H1 (cell line): ENCODE measurements at regions not wholly inside any gene's neighbourhood (a gene's known extent, or its start where the extent isn't known, plus 50 kb on each side); places are given as distances from the start of the nearest gene placed in this dataset.
A peak's percentile ranks its signal among the peaks of the same experiment; 100 is the strongest.

Source experiments
- CTCF ChIA-PET: fragments of 300-600 bp; sonication (Branson Sonifier 250); formaldehyde crosslinking; loops from one replicate; lab custom pipeline; 2021; ENCODE audit not compliant: partially characterized antibody; lab: Charles Lee
- POLR2A ChIA-PET: fragments of 300-600 bp; sonication (Branson Sonifier 250); formaldehyde crosslinking; loops from one replicate; lab custom pipeline; 2021; ENCODE audit warnings: inconsistent platforms; ENCODE audit not compliant: partially characterized antibody; lab: Charles Lee
- DNase-seq, 2 experiments: peaks; one replicate each; pipeline versions ENCODE4 v3.0.0 to v3.0.0-alpha.2; 2010 to 2022; ENCODE audit warnings: low spot score in 2 of 2, low read depth in 1 of 2, mixed read lengths in 1 of 2
- FAIRE-seq: peaks from 2 replicates; lab custom pipeline; 2011; peaks lifted over from hg19 to GRCh38; lab: Jason Lieb, UNC
- H2AFZ ChIP-seq: 2 replicates; pipeline ENCODE4 v1.8.1; 2012; ENCODE audit warnings: low read length, inconsistent platforms
- H2AK5ac ChIP-seq: 2 replicates; pipeline ENCODE4 v1.6.1; 2013; ENCODE audit warnings: low read depth, low read length
- H2BK120ac ChIP-seq: replicated peaks from 2 replicates; pipeline ENCODE3; 2013; ENCODE audit warnings: low read depth, low read length, inconsistent platforms
- H2BK12ac ChIP-seq: 2 replicates; pipeline ENCODE4 v1.6.1; 2013; ENCODE audit warnings: low read depth, low read length
- H2BK15ac ChIP-seq: 2 replicates; pipeline ENCODE4 v1.6.1; 2013; ENCODE audit warnings: low read length
- H2BK20ac ChIP-seq: 2 replicates; pipeline ENCODE4 v1.6.1; 2013; ENCODE audit warnings: low read length
- H2BK5ac ChIP-seq: 2 replicates; pipeline ENCODE4 v1.6.1; 2013; ENCODE audit warnings: low read depth, low read length
- H3K14ac ChIP-seq: 2 replicates; pipeline ENCODE4 v1.6.1; 2013; ENCODE audit warnings: inconsistent platforms; ENCODE audit not compliant: insufficient read length
- H3K18ac ChIP-seq: 2 replicates; pipeline ENCODE4 v1.6.1; 2013; ENCODE audit warnings: low read length; ENCODE audit errors: extremely low read depth
- H3K23ac ChIP-seq: 2 replicates; pipeline ENCODE4 v1.6.1; 2013; ENCODE audit warnings: inconsistent platforms; ENCODE audit not compliant: insufficient read length
- H3K23me2 ChIP-seq: 2 replicates; pipeline ENCODE4 v1.6.1; 2013; ENCODE audit warnings: low read depth, low read length
- H3K27ac ChIP-seq: 2 replicates; pipeline ENCODE4 v1.6.1; 2011; ENCODE audit warnings: low read depth, low read length, inconsistent platforms
- H3K27me3 ChIP-seq, 4 experiments: replicated peaks in 1 of 4; 1 replicate in 1 of 4; 2 replicates in 3 of 4; pipeline versions ENCODE4 v1.6.1 to v1.8.1; 2011 to 2013; ENCODE audit warnings: low read length in 3 of 4, mild to moderate bottlenecking in 3 of 4, inconsistent platforms in 2 of 4, mixed read lengths in 2 of 4, moderate library complexity in 1 of 4; ENCODE audit not compliant: control insufficient read depth in 3 of 4, insufficient read depth in 3 of 4; ENCODE audit errors: extremely low read depth in 1 of 4
- H3K36me3 ChIP-seq, 4 experiments: 2 replicates each; pipeline versions ENCODE4 v1.6.1 to v1.8.1; 2011 to 2013; ENCODE audit warnings: mild to moderate bottlenecking in 4 of 4, low read length in 3 of 4, moderate library complexity in 2 of 4, control low read depth in 1 of 4, inconsistent platforms in 1 of 4; ENCODE audit not compliant: insufficient read depth in 4 of 4, control insufficient read depth in 2 of 4
- H3K4ac ChIP-seq: replicated peaks from 2 replicates; pipeline ENCODE3; 2013; ENCODE audit warnings: low read length, low read depth, mixed read lengths, inconsistent platforms; ENCODE audit not compliant: insufficient read length
- H3K4me1 ChIP-seq, 4 experiments: replicated peaks in 1 of 4; 1 replicate in 1 of 4; 2 replicates in 3 of 4; pipeline versions ENCODE4 v1.6.1 to v1.8.1; 2011 to 2013; ENCODE audit warnings: low read length in 3 of 4, inconsistent platforms in 2 of 4, mixed read lengths in 1 of 4; ENCODE audit not compliant: insufficient read depth in 4 of 4, control insufficient read depth in 3 of 4
- H3K4me2 ChIP-seq, 2 experiments: 2 replicates each; pipeline versions ENCODE4 v1.6.1 to v1.8.1; 2011 to 2013; ENCODE audit warnings: low read depth in 2 of 2, low read length in 2 of 2, control low read depth in 1 of 2, inconsistent platforms in 1 of 2, mild to moderate bottlenecking in 1 of 2; ENCODE audit not compliant: insufficient read depth in 1 of 2
- H3K4me3 ChIP-seq, 4 experiments: fragments of 200-600, 300-600 bp in 1 of 4; sonication (generic), shearing (Covaris generic), sonication (Bioruptor Twin) in 1 of 4; 2 replicates each; pipeline versions ENCODE4 v1.5.1 to v1.8.1; 2011 to 2016; ENCODE audit warnings: low read length in 4 of 4, low read depth in 3 of 4, control low read depth in 2 of 4, inconsistent platforms in 2 of 4, mild to moderate bottlenecking in 2 of 4, mixed read lengths in 1 of 4, moderate library complexity in 1 of 4; ENCODE audit not compliant: insufficient read depth in 2 of 4; ENCODE audit errors: extremely low read depth in 1 of 4
- H3K56ac ChIP-seq: replicated peaks from 2 replicates; pipeline ENCODE3; 2013; ENCODE audit warnings: low read depth, mild to moderate bottlenecking, mixed read lengths, low read length, inconsistent platforms; ENCODE audit not compliant: insufficient read length
- H3K79me1 ChIP-seq: 2 replicates; pipeline ENCODE4 v1.6.1; 2013; ENCODE audit warnings: low read depth, low read length, control low read depth
- H3K79me2 ChIP-seq, 2 experiments: 2 replicates each; pipeline versions ENCODE4 v1.6.1 to v1.8.1; 2012 to 2013; ENCODE audit warnings: low read length in 2 of 2, mild to moderate bottlenecking in 2 of 2, inconsistent platforms in 1 of 2; ENCODE audit not compliant: insufficient read depth in 2 of 2, control insufficient read depth in 1 of 2
- H3K9ac ChIP-seq, 4 experiments: replicated peaks in 1 of 4; 1 replicate in 1 of 4; 2 replicates in 3 of 4; pipeline versions ENCODE4 v1.6.1 to v1.8.1; 2011 to 2013; ENCODE audit warnings: low read depth in 3 of 4, low read length in 3 of 4, control low read depth in 2 of 4, mild to moderate bottlenecking in 2 of 4, moderate library complexity in 2 of 4, inconsistent platforms in 1 of 4; ENCODE audit errors: extremely low read depth in 1 of 4
- H3K9me3 ChIP-seq, 2 experiments: 2 replicates each; pipeline versions ENCODE4 v1.6.1 to v1.8.1; 2012 to 2013; ENCODE audit warnings: mild to moderate bottlenecking in 2 of 2, moderate library complexity in 2 of 2, control low read depth in 1 of 2, inconsistent platforms in 1 of 2, low read depth in 1 of 2, low read length in 1 of 2, mixed read lengths in 1 of 2; ENCODE audit not compliant: insufficient read depth in 2 of 2
- H4K20me1 ChIP-seq, 2 experiments: replicated peaks in 1 of 2; 2 replicates each; pipeline versions ENCODE3 to v1.8.1; 2011 to 2013; ENCODE audit warnings: inconsistent platforms in 2 of 2, low read length in 2 of 2, mild to moderate bottlenecking in 1 of 2; ENCODE audit not compliant: insufficient read depth in 2 of 2, control insufficient read depth in 1 of 2
- H4K5ac ChIP-seq: 2 replicates; pipeline ENCODE4 v1.6.1; 2013; ENCODE audit warnings: low read length, low read depth, mixed read lengths, inconsistent platforms; ENCODE audit not compliant: insufficient read length
- H4K8ac ChIP-seq: 2 replicates; pipeline ENCODE4 v1.8.0; 2013; ENCODE audit warnings: mild to moderate bottlenecking, moderate library complexity, low read length, inconsistent platforms; ENCODE audit not compliant: insufficient read depth; ENCODE audit errors: extremely low read depth
- H4K91ac ChIP-seq: replicated peaks from 2 replicates; pipeline ENCODE3; 2013; ENCODE audit warnings: low read length, mixed read lengths, inconsistent platforms; ENCODE audit not compliant: insufficient read length
- ASH2L ChIP-seq: fragments of 200-600, 300-600 bp; sonication (generic); IDR thresholded peaks from one replicate; pipeline ENCODE4 v1.7.1; 2017; ENCODE audit warnings: low read length
- CHD2 ChIP-seq: IDR thresholded peaks from 2 replicates; pipeline ENCODE4 v1.6.1; 2012; ENCODE audit warnings: low read length, improper control_type of control experiment
- MAFK ChIP-seq: IDR thresholded peaks from 2 replicates; pipeline ENCODE4 v1.6.1; 2012; ENCODE audit warnings: low read depth, mild to moderate bottlenecking, improper control_type of control experiment, low read length
- SIX5 ChIP-seq: IDR thresholded peaks from 2 replicates; pipeline ENCODE4 v1.6.1; 2011; ENCODE audit warnings: mild to moderate bottlenecking, low read depth, low read length
- WGBS, 2 experiments: shearing (Covaris generic) in 1 of 2; methylation state at CpG; one replicate each; pipeline versions ENCODE4 v1.1.6 to v1.1.7; 2013 to 2015; ENCODE audit warnings: low lambda C conversion rate in 2 of 2, mixed read lengths in 2 of 2, inconsistent platforms in 1 of 2, low coverage in 1 of 2, missing lambda C conversion rate in 1 of 2; ENCODE audit not compliant: insufficient replicate concordance in 2 of 2, insufficient coverage in 1 of 2, insufficient read length in 1 of 2; ENCODE audit errors: extremely low coverage in 1 of 2, missing lambda C conversion rate in 1 of 2; 5-methylcytosine and 5-hydroxymethylcytosine counted together

DNA sequence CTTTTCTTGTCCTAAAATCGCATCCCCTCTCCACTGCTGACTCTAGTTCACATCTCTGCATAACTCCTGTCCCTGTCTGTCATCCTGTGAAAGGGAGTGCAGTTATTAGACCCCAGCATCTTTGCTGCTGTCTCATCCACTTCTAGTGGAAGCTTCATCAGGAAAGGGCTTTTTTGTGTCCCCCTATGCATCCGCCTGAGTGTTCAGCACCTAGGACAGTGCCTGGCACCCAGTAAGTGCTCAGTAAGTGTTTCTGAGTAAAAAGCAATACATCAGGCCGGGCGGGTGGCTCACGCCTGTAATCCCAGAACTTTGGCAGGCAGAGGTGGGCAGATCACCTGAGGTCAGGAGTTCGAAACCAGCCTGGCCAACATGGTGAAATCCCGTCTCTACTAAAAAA is 211.8 kb upstream of the FOXK1 start:
- no peak overlapping the region for H3K14ac ChIP-seq
- WGBS, 2 experiments = 86% methylated on average over 7 of the region's 7 CpGs; no CpG with 5 or more reads in 1 of the 2 experiments
- H3K56ac ChIP-seq = no peak overlapping the region
- peaks cover 0 to 6% (median 0%) of the 10 kb centered on the region in 4 experiments; a peak in 2 of 7 replicates for H3K4me1 ChIP-seq
- no peak overlapping the region for H2BK15ac ChIP-seq
- FAIRE-seq = no peak
- H4K8ac ChIP-seq = no peak overlapping the region
- peak overlapping the region in 1 of 2 experiments; percentile 37; a peak in 1 of 4 replicates for H3K4me2 ChIP-seq
- H3K4ac ChIP-seq = no peak overlapping the region
- no peaks in the 10 kb centered on the region for H3K36me3 ChIP-seq
- no peak overlapping the region for H3K23ac ChIP-seq
- H4K91ac ChIP-seq = no peak overlapping the region
- POLR2A ChIA-PET = no interaction called here
- H4K5ac ChIP-seq = no peak overlapping the region
- peak in 1 of 2 experiments; percentile 50 for DNase-seq
- no peak overlapping the region for H3K18ac ChIP-seq
- no peak overlapping the region for H2BK120ac ChIP-seq
- H2AFZ ChIP-seq = no peak overlapping the region
- no peaks in the 10 kb centered on the region for H3K79me1 ChIP-seq
- H3K27ac ChIP-seq = no peak overlapping the region
- H2AK5ac ChIP-seq = no peak overlapping the region
- no peak overlapping the region for H3K9ac ChIP-seq
- H3K79me2 ChIP-seq = no peaks in the 10 kb centered on the region
- H2BK5ac ChIP-seq = no peak overlapping the region
- no peak overlapping the region for H2BK12ac ChIP-seq
- TF ChIP-seq CHD2 = no peak
- no peak for TF ChIP-seq MAFK
- TF ChIP-seq ASH2L = no peak
- TF ChIP-seq SIX5 = no peak
- CTCF ChIA-PET = interaction anchor here (0.6 to 1.7 kb wide), 5 partner anchors 12 to 813 kb away, joined by 3 to 4 read pairs (median 3); no protein-coding TSS in a partner anchor
- no peak overlapping the region for H2BK20ac ChIP-seq
- no peaks in the 10 kb centered on the region for H3K27me3 ChIP-seq
- no peak overlapping the region for H3K4me3 ChIP-seq
- H4K20me1 ChIP-seq = no peaks in the 10 kb centered on the region
- H3K23me2 ChIP-seq = no peaks in the 10 kb centered on the region
- peaks cover 13 to 21% of the 10 kb centered on the region in 2 experiments; a peak in 3 of 4 replicates for H3K9me3 ChIP-seq
